Keratinocyte (primary cell): ENCODE measurements at regions not wholly inside any gene's neighbourhood (a gene's known extent, or its start where the extent isn't known, plus 50 kb on each side); places are given as distances from the start of the nearest gene placed in this dataset.
"Not testable (repeated sequence)": the region's sequence is repeated elsewhere in the genome, so short reads cannot be mapped to it uniquely, and the experiment has no call there.

Source experiments
- DNase-seq: peaks from one replicate; pipeline ENCODE4 v3.0.0-alpha.2; 2011; ENCODE audit warnings: low read depth, missing footprints, low spot score
- FAIRE-seq: peaks from 2 replicates; lab custom pipeline; 2011; peaks lifted over from hg19 to GRCh38; lab: Jason Lieb, UNC
- H2AFZ ChIP-seq: 2 replicates; pipeline ENCODE4 v1.6.0; 2012; ENCODE audit warnings: low read length, control low read depth, inconsistent platforms; ENCODE audit not compliant: control insufficient read depth
- H3K27ac ChIP-seq: 2 replicates; pipeline ENCODE4 v1.5.1; 2011; ENCODE audit warnings: low read length; ENCODE audit not compliant: control insufficient read depth, insufficient read depth
- H3K27me3 ChIP-seq: 3 replicates; pipeline ENCODE4 v1.6.0; 2011; ENCODE audit warnings: low read length; ENCODE audit not compliant: control insufficient read depth, insufficient read depth; ENCODE audit errors: extremely low read depth
- H3K36me3 ChIP-seq, 2 experiments: 2 replicates in 1 of 2; 3 replicates in 1 of 2; pipeline ENCODE4 v1.5.1; 2011; ENCODE audit warnings: low read length in 2 of 2, mild to moderate bottlenecking in 1 of 2; ENCODE audit not compliant: control insufficient read depth in 2 of 2, insufficient read depth in 2 of 2; ENCODE audit errors: extremely low read depth in 1 of 2
- H3K4me1 ChIP-seq: 3 replicates; pipeline ENCODE4 v1.5.1; 2011; ENCODE audit warnings: low read length; ENCODE audit not compliant: control insufficient read depth, insufficient read depth; ENCODE audit errors: extremely low read depth
- H3K4me2 ChIP-seq: 3 replicates; pipeline ENCODE4 v1.6.0; 2011; ENCODE audit warnings: low read depth, low read length; ENCODE audit not compliant: control insufficient read depth, insufficient read depth; ENCODE audit errors: extremely low read depth
- H3K4me3 ChIP-seq, 3 experiments: fragments of 200-600 bp in 1 of 3; sonication (generic) in 1 of 3; 2 replicates in 2 of 3; 3 replicates in 1 of 3; pipeline ENCODE4 v1.5.1; 2011 to 2016; ENCODE audit warnings: low read length in 3 of 3, mild to moderate bottlenecking in 3 of 3, control low read depth in 2 of 3, inconsistent platforms in 1 of 3, low read depth in 1 of 3, mixed read lengths in 1 of 3, mixed run types in 1 of 3, moderate library complexity in 1 of 3; ENCODE audit not compliant: control insufficient read depth in 2 of 3, insufficient read depth in 2 of 3; ENCODE audit errors: extremely low read depth in 1 of 3
- H3K79me2 ChIP-seq: 2 replicates; pipeline ENCODE4 v1.6.0; 2012; ENCODE audit warnings: low read length; ENCODE audit not compliant: control insufficient read depth, insufficient read depth
- H3K9ac ChIP-seq: 3 replicates; pipeline ENCODE4 v1.6.0; 2011; ENCODE audit warnings: low read length; ENCODE audit not compliant: control insufficient read depth, insufficient read depth; ENCODE audit errors: extremely low read depth
- H3K9me1 ChIP-seq: 3 replicates; pipeline ENCODE4 v1.6.0; 2011; ENCODE audit warnings: low read length; ENCODE audit not compliant: control insufficient read depth, insufficient read depth; ENCODE audit errors: extremely low read depth
- H3K9me3 ChIP-seq: 2 replicates; pipeline ENCODE4 v1.5.1; 2012; ENCODE audit warnings: low read depth, low read length; ENCODE audit not compliant: control insufficient read depth
- H4K20me1 ChIP-seq: 3 replicates; pipeline ENCODE4 v1.6.0; 2011; ENCODE audit warnings: low read length; ENCODE audit not compliant: control insufficient read depth, insufficient read depth; ENCODE audit errors: extremely low read depth
- EZH2 ChIP-seq: IDR thresholded peaks from one replicate; pipeline ENCODE4 v1.6.1; 2012; ENCODE audit warnings: inconsistent platforms, mild to moderate bottlenecking, low read length, moderate library complexity
- dilution Hi-C: fragments of 300-500 bp; cut with MboI; formaldehyde crosslinking; loops from one replicate; pipeline ENCODE4 v1.7.0; 2020; ENCODE audit warnings: low sequenced_read_pairs; ENCODE audit not compliant: extremely low pct_ligation_motif_present
- TF ChIP-seq, protein P1 (sequence below), 3 experiments: IDR thresholded peaks in 1 of 3; conservative IDR thresholded peaks in 1 of 3; optimal IDR thresholded peaks in 1 of 3; 2 replicates in 2 of 3; 3 replicates in 1 of 3; pipeline versions ENCODE3 to v1.5.1; 2011; ENCODE audit warnings: low read length in 3 of 3, mild to moderate bottlenecking in 3 of 3, moderate library complexity in 2 of 3, control low read depth in 1 of 3, inconsistent platforms in 1 of 3; ENCODE audit not compliant: insufficient read depth in 2 of 3; ENCODE audit errors: extremely low read depth in 1 of 3

DNA sequence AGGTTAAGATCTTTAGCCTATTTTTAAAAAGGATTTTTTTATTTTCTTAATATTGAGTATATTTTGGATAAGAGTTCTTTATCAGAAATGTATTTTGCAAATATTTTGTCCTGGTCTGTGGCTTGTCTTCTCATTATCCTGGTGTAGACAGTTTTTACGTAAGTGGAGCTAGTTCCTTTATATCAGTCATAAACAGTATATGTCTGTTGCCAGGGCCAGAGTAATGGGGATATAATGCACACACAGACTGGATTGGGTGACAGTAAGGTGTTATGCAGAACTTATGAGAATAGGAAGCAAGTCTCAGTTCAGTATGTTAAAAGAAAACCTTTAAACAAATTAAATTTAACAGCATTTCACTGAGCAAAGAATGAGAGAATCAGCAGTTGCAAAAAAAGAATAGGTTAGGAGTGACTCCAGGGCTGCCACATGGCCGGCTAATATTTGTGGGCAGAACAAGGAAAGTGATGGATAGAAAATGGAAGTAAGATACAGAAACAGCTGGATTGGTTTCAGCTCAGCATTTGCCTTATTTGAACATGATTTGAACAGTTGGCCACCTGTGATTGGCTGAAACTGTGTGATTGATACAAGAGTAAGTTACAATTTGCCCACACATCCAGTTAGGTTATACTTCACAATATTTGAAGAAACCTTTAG lies 61.1 kb upstream of the ZNG1B start:
- Histone ChIP-seq H3K9me3 (no peaks in the 10 kb centered on the region), H3K4me3 (no peak overlapping the region), H3K79me2 (no peaks in the 10 kb centered on the region), H2AFZ (no peak overlapping the region), H4K20me1 (no peaks in the 10 kb centered on the region), H3K27me3 (no peaks in the 10 kb centered on the region), H3K9me1 (no peaks in the 10 kb centered on the region), H3K4me1 (no peaks in the 10 kb centered on the region), H3K27ac (no peak overlapping the region), H3K9ac (no peak overlapping the region), H3K36me3 (no peaks in the 10 kb centered on the region), H3K4me2 (no peak overlapping the region)
- FAIRE-seq (no peak), DNase-seq (no peak)
- dilution Hi-C loops: no loop called here
- no peak for TF ChIP-seq EZH2
- TF ChIP-seq, protein P1, sequence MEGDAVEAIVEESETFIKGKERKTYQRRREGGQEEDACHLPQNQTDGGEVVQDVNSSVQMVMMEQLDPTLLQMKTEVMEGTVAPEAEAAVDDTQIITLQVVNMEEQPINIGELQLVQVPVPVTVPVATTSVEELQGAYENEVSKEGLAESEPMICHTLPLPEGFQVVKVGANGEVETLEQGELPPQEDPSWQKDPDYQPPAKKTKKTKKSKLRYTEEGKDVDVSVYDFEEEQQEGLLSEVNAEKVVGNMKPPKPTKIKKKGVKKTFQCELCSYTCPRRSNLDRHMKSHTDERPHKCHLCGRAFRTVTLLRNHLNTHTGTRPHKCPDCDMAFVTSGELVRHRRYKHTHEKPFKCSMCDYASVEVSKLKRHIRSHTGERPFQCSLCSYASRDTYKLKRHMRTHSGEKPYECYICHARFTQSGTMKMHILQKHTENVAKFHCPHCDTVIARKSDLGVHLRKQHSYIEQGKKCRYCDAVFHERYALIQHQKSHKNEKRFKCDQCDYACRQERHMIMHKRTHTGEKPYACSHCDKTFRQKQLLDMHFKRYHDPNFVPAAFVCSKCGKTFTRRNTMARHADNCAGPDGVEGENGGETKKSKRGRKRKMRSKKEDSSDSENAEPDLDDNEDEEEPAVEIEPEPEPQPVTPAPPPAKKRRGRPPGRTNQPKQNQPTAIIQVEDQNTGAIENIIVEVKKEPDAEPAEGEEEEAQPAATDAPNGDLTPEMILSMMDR (optimal IDR thresholded peaks at IDR 0.05 in 1 of 3, IDR thresholded peaks at IDR 0.05 in 1 of 3, conservative IDR thresholded peaks at IDR 0.05 in 1 of 3; ENCODE audit: extremely low read depth in 1 of 3, insufficient read depth in 2 of 3, low read length in 3 of 3): no peak

DNA sequence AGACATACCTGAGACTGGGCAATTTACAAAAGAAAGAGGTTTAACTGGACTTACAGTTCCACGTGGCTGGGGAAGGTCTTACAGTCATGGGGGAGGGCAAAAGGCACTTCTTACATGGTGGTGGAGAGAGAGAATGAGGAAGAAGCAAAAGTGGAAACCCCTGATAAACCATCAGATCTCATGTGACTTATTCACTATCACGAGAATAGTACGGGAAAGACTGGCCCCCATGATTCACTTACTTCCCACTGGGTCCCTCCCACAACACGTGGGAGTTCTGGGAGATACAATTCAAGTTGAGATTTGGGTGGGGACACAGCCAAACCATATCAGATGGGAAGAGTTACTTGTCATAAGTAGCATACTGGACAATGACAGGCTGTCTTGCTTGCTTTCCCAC lies 62.6 kb upstream of the ZNG1B start:
- FAIRE-seq, H3K79me2 ChIP-seq, dilution Hi-C loops: not testable (repeated sequence)

DNA sequence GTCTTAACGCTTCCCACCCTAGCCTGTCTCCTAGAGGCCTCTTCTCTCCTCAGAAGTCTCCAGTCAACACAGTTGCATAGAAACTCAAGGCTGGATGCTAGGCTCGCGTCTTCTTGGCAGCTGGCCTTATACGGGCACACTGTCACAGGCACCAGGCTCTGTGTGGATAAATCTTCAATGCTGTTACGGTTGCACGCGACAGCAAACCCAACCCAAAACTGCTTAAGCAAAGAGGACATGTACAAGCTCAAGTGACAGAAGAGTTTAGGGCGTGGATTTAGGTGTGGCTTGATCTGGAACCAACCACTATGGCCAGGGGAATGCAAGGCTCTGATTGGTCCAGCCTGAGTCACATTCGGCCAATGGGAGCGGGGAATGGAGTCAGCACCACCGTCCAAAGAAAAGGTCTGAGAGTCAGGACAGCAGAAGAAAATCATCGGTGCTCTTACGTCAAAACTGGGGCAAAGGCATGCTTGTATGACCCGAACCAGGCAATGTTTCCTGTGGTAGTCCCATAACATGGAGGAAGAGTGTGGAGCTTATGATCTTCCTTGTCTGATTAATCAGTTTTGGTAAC lies 65.1 kb upstream of the ZNG1B start:
- H4K20me1 ChIP-seq, dilution Hi-C loops: not testable (repeated sequence)

More for the DNA sequence above, 62.6 kb upstream of the ZNG1B start:
- H3K27me3 ChIP-seq, H3K9me3 ChIP-seq, H3K4me3 ChIP-seq, H3K9me1 ChIP-seq, H2AFZ ChIP-seq, DNase-seq, H3K4me2 ChIP-seq, H4K20me1 ChIP-seq, H3K36me3 ChIP-seq, H3K9ac ChIP-seq, H3K27ac ChIP-seq, H3K4me1 ChIP-seq: not testable (repeated sequence)

More for the DNA sequence above, 65.1 kb upstream of the ZNG1B start:
- DNase-seq, H2AFZ ChIP-seq, H3K4me3 ChIP-seq, H3K9me1 ChIP-seq, H3K27ac ChIP-seq, H3K9ac ChIP-seq, H3K36me3 ChIP-seq, H3K79me2 ChIP-seq, H3K4me2 ChIP-seq, H3K27me3 ChIP-seq, FAIRE-seq, H3K9me3 ChIP-seq: not testable (repeated sequence)
- peaks cover 15% of the 10 kb centered on the region for H3K4me1 ChIP-seq
